ENCODE measurements at regions not wholly inside any gene's neighbourhood (a gene's known extent, or its start where the extent isn't known, plus 50 kb on each side); places are given as distances from the start of the nearest gene placed in this dataset.

GRCh38 chr2:128424406-128425171, 105.9 kb upstream of the HS6ST1 start:
- Histone ChIP-seq H3K9me3 (ENCODE audit: insufficient read depth, low read length) (no peaks in the 10 kb centered on the region), H3K9me2 (replicated peaks; ENCODE audit: insufficient read depth, low read length) (no peaks in the 10 kb centered on the region), H3K27ac (ENCODE audit: low read depth, low read length) (no peak overlapping the region), H3K9ac (ENCODE audit: low read length) (no peak overlapping the region), H2AFZ (ENCODE audit: low read depth, low read length, severe bottlenecking) (no peak overlapping the region), H3K27me3 (ENCODE audit: low read length) (no peaks in the 10 kb centered on the region), H3K36me3 (ENCODE audit: low read length) (no peaks in the 10 kb centered on the region), H3K4me2 (ENCODE audit: low read depth, low read length, poor library complexity, severe bottlenecking) (no peak overlapping the region), H4K20me1 (ENCODE audit: low read depth, low read length) (no peaks in the 10 kb centered on the region), H3K4me3 (ENCODE audit: insufficient read depth, low read length, poor library complexity, severe bottlenecking) (no peak overlapping the region), H3K79me2 (ENCODE audit: insufficient read depth, low read length) (no peaks in the 10 kb centered on the region), H3F3A (ENCODE audit: insufficient read depth) (no peaks in the 10 kb centered on the region)
- no peak for TF ChIP-seq EZH2phosphoT487 (conservative IDR thresholded peaks at IDR 0.05; ENCODE audit: low read length)
- TF ChIP-seq, protein P1, sequence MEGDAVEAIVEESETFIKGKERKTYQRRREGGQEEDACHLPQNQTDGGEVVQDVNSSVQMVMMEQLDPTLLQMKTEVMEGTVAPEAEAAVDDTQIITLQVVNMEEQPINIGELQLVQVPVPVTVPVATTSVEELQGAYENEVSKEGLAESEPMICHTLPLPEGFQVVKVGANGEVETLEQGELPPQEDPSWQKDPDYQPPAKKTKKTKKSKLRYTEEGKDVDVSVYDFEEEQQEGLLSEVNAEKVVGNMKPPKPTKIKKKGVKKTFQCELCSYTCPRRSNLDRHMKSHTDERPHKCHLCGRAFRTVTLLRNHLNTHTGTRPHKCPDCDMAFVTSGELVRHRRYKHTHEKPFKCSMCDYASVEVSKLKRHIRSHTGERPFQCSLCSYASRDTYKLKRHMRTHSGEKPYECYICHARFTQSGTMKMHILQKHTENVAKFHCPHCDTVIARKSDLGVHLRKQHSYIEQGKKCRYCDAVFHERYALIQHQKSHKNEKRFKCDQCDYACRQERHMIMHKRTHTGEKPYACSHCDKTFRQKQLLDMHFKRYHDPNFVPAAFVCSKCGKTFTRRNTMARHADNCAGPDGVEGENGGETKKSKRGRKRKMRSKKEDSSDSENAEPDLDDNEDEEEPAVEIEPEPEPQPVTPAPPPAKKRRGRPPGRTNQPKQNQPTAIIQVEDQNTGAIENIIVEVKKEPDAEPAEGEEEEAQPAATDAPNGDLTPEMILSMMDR (IDR thresholded peaks at IDR 0.05; ENCODE audit: insufficient read depth, low read length, poor library complexity, severe bottlenecking), result no peak

GRCh38 chr2:128425216-128425615, 106.5 kb upstream of the HS6ST1 start:
- TF ChIP-seq, protein P1 (IDR thresholded peaks at IDR 0.05; ENCODE audit: insufficient read depth, low read length, poor library complexity, severe bottlenecking), result no peak
- no peak for TF ChIP-seq EZH2phosphoT487 (conservative IDR thresholded peaks at IDR 0.05; ENCODE audit: low read length)
- Histone ChIP-seq H3K36me3 (ENCODE audit: low read length) (no peaks in the 10 kb centered on the region), H3K9ac (ENCODE audit: low read length) (no peak overlapping the region), H3K9me3 (ENCODE audit: insufficient read depth, low read length) (no peaks in the 10 kb centered on the region), H3K4me2 (ENCODE audit: low read depth, low read length, poor library complexity, severe bottlenecking) (no peak overlapping the region), H3K27ac (ENCODE audit: low read depth, low read length) (no peak overlapping the region), H3K27me3 (ENCODE audit: low read length) (no peaks in the 10 kb centered on the region), H3F3A (ENCODE audit: insufficient read depth) (no peaks in the 10 kb centered on the region), H4K20me1 (ENCODE audit: low read depth, low read length) (no peaks in the 10 kb centered on the region), H3K4me3 (ENCODE audit: insufficient read depth, low read length, poor library complexity, severe bottlenecking) (no peak overlapping the region), H2AFZ (ENCODE audit: low read depth, low read length, severe bottlenecking) (no peak overlapping the region), H3K79me2 (ENCODE audit: insufficient read depth, low read length) (no peaks in the 10 kb centered on the region), H3K9me2 (replicated peaks; ENCODE audit: insufficient read depth, low read length) (no peaks in the 10 kb centered on the region)

- H3K36me3 ChIP-seq (ENCODE audit: low read length), result no peaks in the 10 kb centered on the region
- H4K20me1 ChIP-seq (ENCODE audit: low read depth, low read length), result no peaks in the 10 kb centered on the region
- no peak overlapping the region for H3K4me3 ChIP-seq (ENCODE audit: insufficient read depth, low read length, poor library complexity, severe bottlenecking)
- no peak overlapping the region for H3K27ac ChIP-seq (ENCODE audit: low read depth, low read length)
- H3K9me3 ChIP-seq (ENCODE audit: insufficient read depth, low read length), result no peaks in the 10 kb centered on the region
- no peak overlapping the region for H3K4me2 ChIP-seq (ENCODE audit: low read depth, low read length, poor library complexity, severe bottlenecking)
- H3K9me2 ChIP-seq (replicated peaks; ENCODE audit: insufficient read depth, low read length), result no peaks in the 10 kb centered on the region
- H3K9ac ChIP-seq (ENCODE audit: low read length), result no peak overlapping the region
- no peak overlapping the region for H2AFZ ChIP-seq (ENCODE audit: low read depth, low read length, severe bottlenecking)
- TF ChIP-seq, protein P1 (IDR thresholded peaks at IDR 0.05; ENCODE audit: insufficient read depth, low read length, poor library complexity, severe bottlenecking), result no peak
- no peak for TF ChIP-seq EZH2phosphoT487 (conservative IDR thresholded peaks at IDR 0.05; ENCODE audit: low read length)
- no peaks in the 10 kb centered on the region for H3K79me2 ChIP-seq (ENCODE audit: insufficient read depth, low read length)
- H3F3A ChIP-seq (ENCODE audit: insufficient read depth), result no peaks in the 10 kb centered on the region
- no peaks in the 10 kb centered on the region for H3K27me3 ChIP-seq (ENCODE audit: low read length)
Measured at GRCh38 chr2:128425731-128426620, 107.3 kb upstream of the HS6ST1 start.
